ENCODE measurements at regions not wholly inside any gene's neighbourhood (a gene's known extent, or its start where the extent isn't known, plus 50 kb on each side); places are given as distances from the start of the nearest gene placed in this dataset.
"Not testable (repeated sequence)": the region's sequence is repeated elsewhere in the genome, so short reads cannot be mapped to it uniquely, and the experiment has no call there.

DNA sequence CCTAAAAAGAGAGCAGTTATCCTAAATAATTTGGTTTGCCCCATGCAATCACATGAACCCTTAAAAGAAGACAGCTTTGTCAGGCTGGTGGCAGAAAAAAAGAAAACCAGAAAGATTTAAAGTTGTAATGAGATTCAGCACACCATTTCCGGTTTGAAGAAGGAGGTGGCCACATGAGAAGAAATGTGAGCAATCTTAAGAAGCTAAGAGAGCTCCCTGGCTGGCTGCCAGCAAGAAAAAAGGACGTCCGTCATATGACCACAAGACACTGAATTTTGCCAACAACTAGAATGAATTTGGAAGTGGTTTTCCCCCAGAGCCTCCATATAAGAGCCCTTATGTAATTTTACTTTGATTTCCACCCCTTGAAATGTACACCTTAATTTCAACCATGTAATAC, 528.7 kb upstream of the TGIF2LX start:
- TF ChIP-seq, protein P1, sequence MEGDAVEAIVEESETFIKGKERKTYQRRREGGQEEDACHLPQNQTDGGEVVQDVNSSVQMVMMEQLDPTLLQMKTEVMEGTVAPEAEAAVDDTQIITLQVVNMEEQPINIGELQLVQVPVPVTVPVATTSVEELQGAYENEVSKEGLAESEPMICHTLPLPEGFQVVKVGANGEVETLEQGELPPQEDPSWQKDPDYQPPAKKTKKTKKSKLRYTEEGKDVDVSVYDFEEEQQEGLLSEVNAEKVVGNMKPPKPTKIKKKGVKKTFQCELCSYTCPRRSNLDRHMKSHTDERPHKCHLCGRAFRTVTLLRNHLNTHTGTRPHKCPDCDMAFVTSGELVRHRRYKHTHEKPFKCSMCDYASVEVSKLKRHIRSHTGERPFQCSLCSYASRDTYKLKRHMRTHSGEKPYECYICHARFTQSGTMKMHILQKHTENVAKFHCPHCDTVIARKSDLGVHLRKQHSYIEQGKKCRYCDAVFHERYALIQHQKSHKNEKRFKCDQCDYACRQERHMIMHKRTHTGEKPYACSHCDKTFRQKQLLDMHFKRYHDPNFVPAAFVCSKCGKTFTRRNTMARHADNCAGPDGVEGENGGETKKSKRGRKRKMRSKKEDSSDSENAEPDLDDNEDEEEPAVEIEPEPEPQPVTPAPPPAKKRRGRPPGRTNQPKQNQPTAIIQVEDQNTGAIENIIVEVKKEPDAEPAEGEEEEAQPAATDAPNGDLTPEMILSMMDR (conservative IDR thresholded peaks at IDR 0.05), result not testable (repeated sequence)
- not testable (repeated sequence) for TF ChIP-seq EZH2 (IDR thresholded peaks at IDR 0.05; ENCODE audit: low read depth)

Data from PC-9 (cell line).